ACC112 (cell line): ENCODE measurements at regions not wholly inside any gene's neighbourhood (a gene's known extent, or its start where the extent isn't known, plus 50 kb on each side); places are given as distances from the start of the nearest gene placed in this dataset.

Experiments
- H2AFZ ChIP-seq: fragments of 200-600 bp; sonication (generic); one replicate; pipeline ENCODE4 v1.6.0; 2017; ENCODE audit warnings: antibody characterized with exemption, low read length; ENCODE audit not compliant: unreplicated experiment
- H3K27ac ChIP-seq: fragments of 200-600 bp; sonication (generic); 2 replicates; pipeline ENCODE4 v1.5.1; 2014; ENCODE audit warnings: low read depth, mild to moderate bottlenecking, antibody characterized with exemption, low read length, moderate library complexity
- H3K27me3 ChIP-seq: fragments of 200-600 bp; sonication (generic); 2 replicates; pipeline ENCODE4 v1.6.1; 2014; ENCODE audit warnings: mild to moderate bottlenecking, antibody characterized with exemption, low read length, moderate library complexity, mixed read lengths; ENCODE audit not compliant: insufficient read depth
- H3K36me3 ChIP-seq: fragments of 200-600 bp; sonication (generic); 2 replicates; pipeline ENCODE4 v1.6.1; 2016; ENCODE audit warnings: mild to moderate bottlenecking, antibody characterized with exemption, low read length, moderate library complexity, mixed read lengths; ENCODE audit not compliant: insufficient read depth
- H3K4me1 ChIP-seq: fragments of 200-600 bp; sonication (generic); one replicate; pipeline ENCODE4 v1.6.1; 2016; ENCODE audit warnings: low read length, mixed read lengths; ENCODE audit not compliant: insufficient read depth, unreplicated experiment, control insufficient read depth
- H3K4me3 ChIP-seq: fragments of 200-600 bp; sonication (generic); 2 replicates; pipeline ENCODE4 v1.5.1; 2014; ENCODE audit warnings: mild to moderate bottlenecking, low read depth, low read length
- H3K79me2 ChIP-seq: fragments of 200-600 bp; sonication (generic); one replicate; pipeline ENCODE4 v1.6.0; 2016; ENCODE audit warnings: low read length; ENCODE audit not compliant: control insufficient read depth, unreplicated experiment, insufficient read depth

DNA sequence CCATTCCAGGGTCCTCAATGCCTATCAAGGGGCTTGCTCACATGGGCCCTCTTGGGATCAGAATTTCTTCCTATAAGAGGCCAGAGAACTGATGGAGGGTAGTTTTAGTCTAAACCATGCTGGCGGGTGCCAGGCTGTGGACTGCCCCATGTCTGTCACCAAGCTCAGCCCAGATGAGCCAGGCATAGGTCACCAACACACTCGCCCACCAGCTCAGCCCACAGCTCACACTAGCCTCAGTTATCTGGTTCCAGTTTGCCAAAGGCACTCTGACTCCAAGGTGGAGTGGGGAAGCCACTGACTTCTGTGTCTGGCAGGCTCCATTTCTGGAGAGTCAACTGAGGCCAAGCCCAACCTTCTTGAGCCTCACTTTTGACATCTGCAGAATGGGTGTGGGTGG lies 50.7 kb upstream of the INSYN1 start:
- no peaks in the 10 kb centered on the region for H3K79me2 ChIP-seq
- peaks cover 32% of the 10 kb centered on the region for H3K4me1 ChIP-seq
- H2AFZ ChIP-seq: no peak overlapping the region
- H3K27ac ChIP-seq: no peak overlapping the region
- H3K36me3 ChIP-seq: no peaks in the 10 kb centered on the region
- no peaks in the 10 kb centered on the region for H3K27me3 ChIP-seq
- H3K4me3 ChIP-seq: no peak overlapping the region

- Histone ChIP-seq H3K36me3 (no peaks in the 10 kb centered on the region), H2AFZ (no peak overlapping the region), H3K4me3 (no peak overlapping the region), H3K27ac (no peak overlapping the region), H3K79me2 (no peaks in the 10 kb centered on the region), H3K4me1 (peaks cover 17% of the 10 kb centered on the region), H3K27me3 (no peaks in the 10 kb centered on the region)
Observed at GRCh38 chr15:73805504-73806089, 52.4 kb upstream of the INSYN1 start.

DNA sequence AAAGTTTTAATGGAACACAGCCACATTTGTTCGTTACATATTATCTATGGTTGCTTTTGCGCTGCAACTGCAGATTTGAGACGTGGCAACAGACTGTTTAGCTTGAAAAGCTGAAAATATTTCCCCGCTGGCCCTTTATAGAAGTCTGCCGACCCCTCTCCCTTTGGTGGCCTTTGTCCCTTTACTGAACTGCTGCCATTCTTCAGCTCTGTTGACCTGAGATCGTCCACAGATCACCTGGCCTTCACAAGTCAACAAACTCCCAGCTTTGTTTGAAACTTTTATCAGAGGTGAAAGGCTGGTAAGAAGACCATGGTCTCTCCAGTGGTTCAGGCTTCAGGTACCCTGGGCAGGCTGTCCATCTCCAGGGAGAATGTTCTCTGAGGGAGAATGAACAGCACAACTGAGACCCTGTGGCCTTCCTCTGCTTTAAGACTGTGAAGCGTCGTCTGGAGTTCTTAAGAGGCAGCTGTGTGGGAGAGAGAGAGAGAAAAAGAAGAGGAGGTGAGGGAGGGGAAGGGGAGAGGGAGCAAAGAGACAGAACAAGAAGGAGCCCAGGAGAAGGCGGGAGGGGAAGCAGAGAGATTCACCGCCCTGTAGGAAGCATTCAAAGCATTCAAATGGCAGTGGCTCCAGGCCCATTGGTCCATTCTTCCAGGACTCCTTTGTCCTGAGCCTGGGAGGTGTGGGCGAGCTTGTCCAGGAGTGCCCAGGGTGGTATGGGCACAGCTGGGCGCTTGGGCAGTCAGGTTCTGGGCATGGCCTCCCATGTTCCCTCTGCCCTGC lies 53.7 kb upstream of the INSYN1 start:
- peaks cover 5% of the 10 kb centered on the region for H3K4me1 ChIP-seq
- H3K36me3 ChIP-seq: no peaks in the 10 kb centered on the region
- H3K27ac ChIP-seq: no peak overlapping the region
- H3K27me3 ChIP-seq: no peaks in the 10 kb centered on the region; the same call in 1 of the 2 replicates
- no peaks in the 10 kb centered on the region for H3K79me2 ChIP-seq
- no peak overlapping the region for H2AFZ ChIP-seq
- no peak overlapping the region for H3K4me3 ChIP-seq

DNA sequence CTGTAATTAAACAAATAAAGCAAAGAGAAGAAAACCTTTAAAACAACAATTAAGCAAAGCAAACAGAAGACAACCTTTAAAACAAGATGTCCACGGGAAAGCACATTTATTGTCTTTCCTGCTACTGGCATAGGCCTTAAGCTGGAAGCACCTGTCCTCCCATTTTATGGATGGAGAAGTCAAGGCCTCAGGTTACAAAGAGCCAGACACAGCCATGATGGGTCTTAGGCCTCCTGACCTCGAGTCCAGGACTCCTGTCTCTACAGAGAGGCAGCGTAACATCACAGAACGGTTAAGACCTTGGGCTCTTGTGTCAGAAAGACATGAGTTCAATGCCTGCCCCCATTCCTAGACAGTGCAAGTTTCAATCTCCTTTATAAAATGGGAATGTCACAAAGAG lies 54.7 kb upstream of the INSYN1 start:
- H3K27me3 ChIP-seq: no peaks in the 10 kb centered on the region; the same call in 1 of the 2 replicates

GRCh38 chr15:73809728-73810501 lies 56.8 kb upstream of the INSYN1 start:
- Histone ChIP-seq H3K27ac (no peak overlapping the region), H3K79me2 (no peaks in the 10 kb centered on the region), H3K4me1 (peaks cover 4% of the 10 kb centered on the region), H3K4me3 (no peak overlapping the region), H2AFZ (no peak overlapping the region), H3K36me3 (no peaks in the 10 kb centered on the region), H3K27me3 (peaks cover 7% of the 10 kb centered on the region; the same call in 1 of the 2 replicates)

More for the DNA sequence above, 54.7 kb upstream of the INSYN1 start:
- Histone ChIP-seq H3K79me2 (no peaks in the 10 kb centered on the region), H3K27ac (no peak overlapping the region), H3K4me3 (no peak overlapping the region), H3K36me3 (no peaks in the 10 kb centered on the region), H3K4me1 (peaks cover 4% of the 10 kb centered on the region), H2AFZ (no peak overlapping the region)

DNA sequence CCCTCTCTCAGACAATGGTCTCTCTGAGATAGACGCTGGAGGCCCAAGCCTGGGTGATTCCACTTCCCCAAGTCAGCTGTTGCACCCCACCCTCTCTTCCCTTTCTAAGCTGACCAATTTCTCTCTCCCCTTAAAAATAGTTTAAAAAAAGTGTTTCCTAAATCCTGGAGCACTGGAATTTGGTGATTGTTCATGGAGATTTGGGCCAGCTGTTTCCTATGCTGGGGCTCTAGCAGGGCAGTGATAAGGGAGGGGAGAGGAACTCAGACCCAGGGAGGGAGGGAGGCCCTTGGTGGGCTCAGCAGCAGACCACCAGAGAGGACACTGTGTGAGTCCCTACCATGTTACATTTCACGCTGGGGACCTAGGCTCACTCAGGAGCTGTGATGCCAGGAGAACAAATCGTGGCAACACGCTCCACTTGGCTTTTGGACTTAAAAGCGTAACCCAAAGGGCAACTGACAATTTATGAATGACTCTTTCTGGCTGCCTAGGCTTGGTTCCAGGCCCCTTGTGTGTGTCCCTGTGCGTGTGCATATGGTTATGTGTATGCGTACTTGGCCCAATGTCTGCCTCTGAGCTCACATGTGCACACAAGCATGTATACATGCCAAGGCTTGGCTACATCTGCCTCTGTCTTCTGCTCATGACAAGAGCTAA lies 59.8 kb upstream of the INSYN1 start:
- Histone ChIP-seq H3K79me2 (no peaks in the 10 kb centered on the region), H2AFZ (no peak overlapping the region), H3K27me3 (peaks cover 11% of the 10 kb centered on the region), H3K4me3 (no peak overlapping the region), H3K4me1 (peaks cover 4% of the 10 kb centered on the region), H3K27ac (no peak overlapping the region), H3K36me3 (no peaks in the 10 kb centered on the region)

DNA sequence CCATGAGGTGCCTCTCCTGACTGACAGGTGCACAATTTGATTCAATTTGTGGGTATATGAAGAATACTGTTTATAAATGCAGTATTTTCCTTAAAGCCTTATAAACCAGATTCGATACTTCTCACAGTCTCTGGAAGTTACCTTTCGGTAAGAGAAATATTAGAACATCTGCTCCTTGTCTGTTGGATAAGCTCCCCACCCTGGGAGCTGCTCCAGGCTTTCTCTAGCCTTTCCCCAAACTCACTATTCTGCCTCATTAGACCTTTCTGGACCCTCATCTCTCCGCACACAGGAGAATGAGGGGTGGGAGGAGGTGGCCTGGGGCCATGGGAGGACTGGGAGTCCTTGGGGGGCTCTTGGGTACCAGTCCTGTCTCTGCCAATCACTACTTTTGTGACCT lies 59.8 kb upstream of the TBC1D21 start:
- no peak overlapping the region for H3K27ac ChIP-seq
- no peak overlapping the region for H3K4me3 ChIP-seq
- no peaks in the 10 kb centered on the region for H3K36me3 ChIP-seq
- no peak overlapping the region for H2AFZ ChIP-seq
- H3K79me2 ChIP-seq: no peaks in the 10 kb centered on the region
- peaks cover 4% of the 10 kb centered on the region for H3K4me1 ChIP-seq
- H3K27me3 ChIP-seq: peaks cover 18% of the 10 kb centered on the region

- H2AFZ ChIP-seq: no peak overlapping the region
- H3K4me1 ChIP-seq: no peaks in the 10 kb centered on the region
- H3K4me3 ChIP-seq: no peak overlapping the region
- H3K79me2 ChIP-seq: no peaks in the 10 kb centered on the region
- H3K27me3 ChIP-seq: peaks cover 58% of the 10 kb centered on the region
- H3K36me3 ChIP-seq: no peaks in the 10 kb centered on the region
- H3K27ac ChIP-seq: no peak overlapping the region
Observed at GRCh38 chr15:73818308-73818985, 54.9 kb upstream of the TBC1D21 start.

- Histone ChIP-seq H3K27ac (no peak overlapping the region), H3K79me2 (no peaks in the 10 kb centered on the region), H3K4me1 (no peaks in the 10 kb centered on the region), H3K27me3 (peaks cover 73% of the 10 kb centered on the region), H3K36me3 (no peaks in the 10 kb centered on the region), H3K4me3 (no peak overlapping the region), H2AFZ (no peak overlapping the region)
Observed at GRCh38 chr15:73821181-73821580, 52.2 kb upstream of the TBC1D21 start.

DNA sequence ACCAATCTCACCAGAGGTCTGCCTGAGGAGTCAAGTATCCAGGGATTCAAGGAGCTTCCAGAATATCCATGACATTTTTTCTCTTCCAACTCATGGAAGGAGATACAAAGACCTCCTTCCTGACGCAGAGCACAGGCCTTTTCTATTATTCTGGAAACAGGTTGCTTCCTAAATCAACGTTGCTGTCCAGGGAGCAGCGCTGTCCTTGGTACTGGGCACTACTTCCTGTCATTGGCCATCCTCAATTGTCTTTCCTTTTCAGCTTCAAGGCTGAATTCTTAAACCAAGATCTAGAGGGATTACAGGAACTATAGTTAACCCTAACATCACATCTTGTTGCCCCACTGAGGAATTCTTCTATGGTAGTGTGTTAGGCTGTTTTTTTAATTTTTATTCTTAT lies 50.4 kb upstream of the TBC1D21 start:
- Histone ChIP-seq H3K27me3 (peaks cover 87% of the 10 kb centered on the region), H2AFZ (no peak overlapping the region), H3K36me3 (no peaks in the 10 kb centered on the region), H3K79me2 (no peaks in the 10 kb centered on the region), H3K4me3 (no peak overlapping the region), H3K4me1 (no peaks in the 10 kb centered on the region), H3K27ac (no peak overlapping the region)
